ENCODE measurements at regions not wholly inside any gene's neighbourhood (a gene's known extent, or its start where the extent isn't known, plus 50 kb on each side); places are given as distances from the start of the nearest gene placed in this dataset.
"Not testable (repeated sequence)": the region's sequence is repeated elsewhere in the genome, so short reads cannot be mapped to it uniquely, and the experiment has no call there.

GRCh38 chr2:3035385-3036050 lies 342.1 kb downstream of the EIPR1 start:
- DNase-seq, result no peak

DNA sequence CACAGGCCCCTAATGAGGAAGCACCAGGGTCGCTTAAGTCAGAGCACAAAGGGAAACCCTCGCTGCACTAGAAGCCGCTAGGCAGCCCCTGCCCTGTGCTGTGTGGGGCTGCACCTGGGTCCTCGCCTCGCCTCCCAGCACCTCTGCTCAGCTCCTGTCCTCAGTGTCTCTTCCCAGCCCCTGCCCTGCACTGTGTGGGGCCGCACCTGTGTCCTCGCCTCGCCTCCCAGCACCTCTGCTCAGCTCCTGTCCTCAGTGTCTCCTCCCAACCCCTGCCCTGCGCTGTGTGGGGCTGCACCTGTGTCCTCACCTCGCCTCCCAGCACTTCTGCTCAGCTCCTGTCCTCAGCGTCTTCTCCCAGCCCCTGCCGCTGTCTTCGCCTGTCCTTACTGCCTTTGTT lies 342.8 kb downstream of the EIPR1 start:
- no peak for DNase-seq

GRCh38 chr2:3034396-3034795 lies 343.2 kb downstream of the EIPR1 start:
- no peak for DNase-seq

- no peak for DNase-seq
Measured at GRCh38 chr2:3033315-3033714, 344.3 kb downstream of the EIPR1 start.

DNA sequence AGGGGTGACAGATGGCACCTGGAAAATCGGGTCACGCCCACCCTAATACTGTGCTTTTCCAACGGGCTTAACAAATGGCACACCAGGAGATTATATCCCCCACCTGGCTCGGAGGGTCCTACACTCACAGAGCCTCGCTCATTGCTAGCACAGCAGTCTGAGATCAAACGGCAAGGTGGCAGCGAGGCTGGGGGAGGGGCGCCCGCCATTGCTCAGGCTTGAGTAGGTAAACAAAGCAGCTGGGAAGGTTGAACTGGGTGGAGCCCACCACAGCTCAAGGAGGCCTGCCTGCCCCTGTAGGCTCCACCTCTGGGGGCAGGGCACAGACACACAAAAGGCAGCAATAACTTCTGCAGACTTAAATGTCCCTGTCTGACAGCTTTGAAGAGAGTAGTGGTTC lies 346.8 kb downstream of the EIPR1 start:
- not testable (repeated sequence) for DNase-seq

DNA sequence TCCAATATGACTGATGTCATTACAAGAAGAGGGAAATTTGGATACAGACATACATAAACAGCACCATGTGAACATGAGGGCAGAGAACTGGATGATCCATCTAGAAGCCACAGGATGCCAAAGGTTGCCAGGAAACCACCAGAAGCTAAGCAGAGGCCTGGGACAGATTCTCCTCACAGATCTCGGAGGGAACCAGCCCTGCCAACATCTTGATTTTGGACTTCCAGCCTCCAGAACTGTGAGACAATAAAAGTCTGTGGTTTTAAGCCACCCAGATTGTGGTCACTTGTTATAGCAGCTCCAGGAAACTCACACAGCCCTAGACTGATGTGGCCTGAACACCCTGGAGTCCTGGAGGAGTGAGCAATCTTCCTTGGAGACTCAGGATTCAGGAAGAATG lies 351.6 kb downstream of the EIPR1 start:
- no peak for DNase-seq

DNA sequence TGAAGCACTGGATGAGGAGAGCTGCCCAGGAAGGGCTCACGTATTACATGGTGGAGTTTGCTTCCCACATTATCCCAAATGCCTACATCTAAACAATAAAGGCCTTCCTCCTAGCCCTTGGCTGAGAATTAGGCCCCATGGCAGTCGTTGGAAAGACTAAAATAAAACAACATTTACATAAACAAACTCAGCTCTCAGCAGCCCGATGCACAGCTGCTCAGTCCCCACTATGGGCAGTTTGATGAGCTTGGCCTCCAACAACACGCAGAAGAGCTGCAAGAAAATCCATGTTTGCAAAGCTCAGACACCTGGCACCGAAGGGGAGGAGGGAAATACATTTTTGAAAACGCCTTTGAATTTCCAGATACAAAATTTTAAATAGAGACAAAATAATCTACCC lies 352.4 kb downstream of the EIPR1 start:
- no peak for DNase-seq

DNA sequence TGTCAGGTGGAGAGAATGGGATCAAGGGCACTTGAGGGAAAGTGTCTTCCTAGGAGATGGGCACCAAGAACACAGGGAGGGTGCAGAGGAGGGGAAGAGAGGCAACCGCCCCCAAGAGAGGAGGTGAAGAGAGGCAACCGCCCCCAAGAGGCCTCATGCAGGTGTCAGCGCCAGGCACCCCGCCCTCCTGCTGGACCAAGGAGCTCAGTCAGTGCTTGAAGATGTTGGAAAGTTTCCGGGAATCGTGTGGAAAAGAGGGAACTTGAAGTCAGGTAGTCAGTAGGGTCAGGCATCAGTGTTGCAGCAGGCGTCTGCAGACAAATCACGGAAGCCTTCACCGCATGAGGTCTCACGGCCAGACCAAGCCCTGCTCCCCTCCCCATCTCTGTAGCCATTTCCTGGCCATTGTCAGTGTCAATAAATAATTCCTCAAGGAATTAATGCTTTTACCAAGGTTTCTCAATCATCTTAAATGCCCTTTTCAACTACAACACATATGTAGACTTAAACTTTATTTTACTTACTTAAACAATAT lies 353.1 kb downstream of the EIPR1 start:
- no peak for DNase-seq

DNA sequence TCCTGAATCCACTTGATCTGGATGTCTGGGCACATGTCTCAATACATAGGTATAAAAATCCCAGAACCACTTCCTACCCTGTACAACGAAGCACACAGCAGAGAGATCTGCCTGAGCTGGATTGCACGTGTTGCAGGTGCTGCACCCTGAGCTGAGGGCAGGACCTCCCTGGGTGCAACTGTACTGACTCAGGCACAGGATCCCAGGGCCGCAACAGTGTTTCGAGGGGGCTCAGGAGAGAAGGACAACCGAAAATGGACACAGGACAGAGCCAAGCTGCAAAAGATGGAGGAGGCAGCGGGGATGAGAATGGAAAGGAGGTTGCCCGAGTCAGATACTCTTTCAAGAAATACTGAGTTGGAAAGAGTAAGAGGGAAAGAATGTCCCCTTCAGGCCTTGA lies 354.1 kb downstream of the EIPR1 start:
- DNase-seq, result no peak

GRCh38 chr2:3022841-3023372 lies 354.7 kb downstream of the EIPR1 start:
- DNase-seq, result no peak

GRCh38 chr2:3021720-3022119 lies 355.9 kb downstream of the EIPR1 start:
- no peak for DNase-seq

DNA sequence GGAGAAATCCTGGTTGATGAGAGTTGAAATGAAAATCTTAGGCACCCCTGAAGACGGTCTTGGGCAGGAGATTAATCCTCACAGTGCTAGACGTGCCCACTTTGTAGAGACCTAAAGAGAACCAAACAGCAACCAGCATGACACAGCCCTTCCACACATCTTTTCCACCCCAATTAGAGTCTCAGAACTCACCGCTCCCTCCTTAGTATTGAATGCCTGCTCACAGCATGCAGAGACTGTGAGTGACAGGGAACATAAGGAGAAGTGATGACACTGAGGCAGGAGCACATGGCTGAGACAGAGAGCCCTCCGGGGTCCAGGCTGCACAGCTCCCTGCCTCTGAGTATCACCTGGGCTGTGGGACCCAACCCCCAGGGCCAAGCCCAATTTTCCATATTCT lies 367.6 kb downstream of the EIPR1 start:
- no peak for DNase-seq

GRCh38 chr2:3009483-3009882 lies 368.1 kb downstream of the EIPR1 start:
- DNase-seq, result no peak

DNA sequence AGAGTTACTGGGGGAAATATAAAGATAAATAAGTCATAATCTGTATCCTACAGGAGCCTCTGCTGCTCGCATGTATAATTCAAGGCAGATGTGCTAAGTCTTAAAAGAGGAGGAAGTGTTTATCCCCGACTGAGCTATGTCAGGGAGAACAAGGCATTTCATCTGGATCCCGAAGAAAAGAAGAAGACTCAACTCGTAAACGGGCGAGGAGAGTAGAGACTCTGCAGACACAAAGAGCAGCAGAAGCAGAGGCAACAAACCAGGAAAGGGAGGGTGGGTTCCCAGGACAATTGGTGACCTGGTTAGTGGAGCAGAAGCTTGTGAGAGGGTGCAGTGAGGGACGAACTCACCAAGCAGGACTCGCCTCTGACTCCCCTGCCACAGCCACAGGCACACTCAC lies 368.6 kb downstream of the EIPR1 start:
- DNase-seq, result no peak

DNA sequence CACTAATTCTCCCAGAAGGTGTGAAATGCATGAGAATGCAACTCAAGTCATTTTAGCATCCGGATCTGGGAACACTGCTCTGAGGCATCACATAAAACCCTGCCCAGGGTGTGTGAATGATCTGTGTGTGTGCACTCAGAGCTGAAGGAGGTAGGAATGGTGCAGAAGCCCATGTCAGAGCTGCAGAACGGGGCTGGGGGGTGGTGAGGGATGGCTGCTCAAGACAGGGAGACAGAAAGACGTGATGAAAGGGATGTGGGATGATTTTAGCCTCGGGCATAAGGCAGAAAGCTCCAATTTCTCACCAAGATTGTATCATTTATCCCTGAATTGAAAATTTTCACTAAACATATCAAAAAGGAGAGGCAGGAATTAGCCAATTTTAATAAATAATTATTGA lies 369.1 kb downstream of the EIPR1 start:
- no peak for DNase-seq

- DNase-seq, result no peak
Measured at GRCh38 chr2:3007135-3007534, 370.5 kb downstream of the EIPR1 start.

DNA sequence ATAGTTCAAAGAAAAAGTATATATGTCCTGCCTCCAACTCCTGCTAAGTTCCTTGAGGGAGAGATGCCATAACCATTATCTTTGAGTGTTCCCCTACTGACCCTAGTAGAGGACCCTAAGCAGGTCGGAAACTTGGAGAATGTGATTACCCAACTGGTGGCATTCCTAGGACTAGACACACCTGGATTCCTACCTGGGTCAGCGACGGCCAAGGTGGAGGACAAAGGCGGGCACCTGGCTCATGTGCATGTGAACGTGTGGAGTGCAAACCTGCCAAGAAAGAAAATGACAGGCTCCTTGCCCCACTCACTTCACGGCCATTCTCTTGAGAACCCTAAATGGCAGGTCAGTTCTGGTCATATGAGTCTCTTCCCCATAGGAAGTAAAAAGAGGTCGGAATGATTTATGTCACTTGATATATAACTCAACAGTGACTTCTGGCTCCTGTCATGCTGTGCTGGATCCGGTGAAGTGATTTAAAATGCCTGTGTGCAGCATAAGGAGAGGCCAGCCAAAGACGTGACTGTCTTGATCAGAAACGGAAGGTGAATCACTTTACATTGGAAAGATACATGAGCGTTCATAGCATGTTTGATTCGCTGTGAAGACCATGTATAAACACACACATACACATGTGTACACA lies 371.6 kb downstream of the EIPR1 start:
- no peak for DNase-seq

GRCh38 chr2:3001615-3002560 lies 375.7 kb downstream of the EIPR1 start:
- no peak for DNase-seq

GRCh38 chr2:3000968-3001367 lies 376.6 kb downstream of the EIPR1 start:
- DNase-seq, result no peak

DNA sequence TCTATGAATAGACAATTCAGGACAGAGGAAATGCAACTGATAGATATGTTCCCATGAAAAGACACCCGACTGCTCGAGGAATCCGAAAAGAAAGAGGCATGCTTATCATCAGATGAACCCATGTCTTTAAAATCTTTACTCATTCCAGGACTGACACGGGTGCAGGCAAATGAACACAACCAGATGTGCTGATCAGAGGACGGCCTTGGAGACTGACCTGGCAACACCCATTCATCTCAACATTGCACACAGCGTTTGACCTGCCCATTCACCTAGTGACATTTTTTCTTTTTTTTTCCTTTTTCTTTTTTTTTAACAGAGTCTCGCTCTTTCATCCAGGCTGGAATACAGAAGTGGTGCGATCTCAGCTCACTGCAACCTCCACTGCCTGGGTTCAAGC lies 377.5 kb downstream of the EIPR1 start:
- DNase-seq, result no peak

- no peak for DNase-seq
Measured at GRCh38 chr2:2998971-2999370, 378.6 kb downstream of the EIPR1 start.

DNA sequence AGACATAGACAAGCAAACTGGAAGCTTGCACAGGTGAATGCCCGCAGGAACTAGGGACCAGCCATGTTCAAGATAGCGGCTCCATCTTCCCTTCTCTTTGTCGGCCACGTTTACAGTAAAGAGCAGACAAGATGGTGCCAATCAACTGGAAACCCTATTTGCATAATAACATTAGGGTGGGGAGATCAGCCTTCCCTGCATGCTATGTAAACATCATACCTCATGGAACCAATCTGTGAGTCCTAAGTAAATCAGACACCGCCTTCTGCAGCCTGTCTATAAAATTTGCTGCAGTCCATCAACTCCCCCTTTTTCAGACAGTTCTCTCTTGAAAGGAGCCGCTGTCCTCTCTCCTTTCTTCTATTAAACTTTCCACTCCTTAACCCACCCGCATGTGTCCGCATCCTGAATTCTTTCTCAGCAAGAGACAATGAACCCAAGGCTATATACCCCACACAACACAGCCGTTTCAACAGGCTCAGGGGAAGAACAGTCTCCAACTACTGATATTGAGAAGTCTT lies 384.4 kb downstream of the EIPR1 start:
- DNase-seq, result no peak

- no peak for DNase-seq
Measured at GRCh38 chr2:2992634-2993033, 385.0 kb downstream of the EIPR1 start.
